Keratinocyte (primary cell): ENCODE measurements at regions not wholly inside any gene's neighbourhood (a gene's known extent, or its start where the extent isn't known, plus 50 kb on each side); places are given as distances from the start of the nearest gene placed in this dataset.

Experiments used
- DNase-seq: peaks from one replicate; pipeline ENCODE4 v3.0.0-alpha.2; 2011; ENCODE audit warnings: low read depth, missing footprints, low spot score
- FAIRE-seq: peaks from 2 replicates; lab custom pipeline; 2011; peaks lifted over from hg19 to GRCh38; lab: Jason Lieb, UNC
- H2AFZ ChIP-seq: 2 replicates; pipeline ENCODE4 v1.6.0; 2012; ENCODE audit warnings: low read length, control low read depth, inconsistent platforms; ENCODE audit not compliant: control insufficient read depth
- H3K27ac ChIP-seq: 2 replicates; pipeline ENCODE4 v1.5.1; 2011; ENCODE audit warnings: low read length; ENCODE audit not compliant: control insufficient read depth, insufficient read depth
- H3K27me3 ChIP-seq: 3 replicates; pipeline ENCODE4 v1.6.0; 2011; ENCODE audit warnings: low read length; ENCODE audit not compliant: control insufficient read depth, insufficient read depth; ENCODE audit errors: extremely low read depth
- H3K36me3 ChIP-seq, 2 experiments: 2 replicates in 1 of 2; 3 replicates in 1 of 2; pipeline ENCODE4 v1.5.1; 2011; ENCODE audit warnings: low read length in 2 of 2, mild to moderate bottlenecking in 1 of 2; ENCODE audit not compliant: control insufficient read depth in 2 of 2, insufficient read depth in 2 of 2; ENCODE audit errors: extremely low read depth in 1 of 2
- H3K4me1 ChIP-seq: 3 replicates; pipeline ENCODE4 v1.5.1; 2011; ENCODE audit warnings: low read length; ENCODE audit not compliant: control insufficient read depth, insufficient read depth; ENCODE audit errors: extremely low read depth
- H3K4me2 ChIP-seq: 3 replicates; pipeline ENCODE4 v1.6.0; 2011; ENCODE audit warnings: low read depth, low read length; ENCODE audit not compliant: control insufficient read depth, insufficient read depth; ENCODE audit errors: extremely low read depth
- H3K4me3 ChIP-seq, 3 experiments: fragments of 200-600 bp in 1 of 3; sonication (generic) in 1 of 3; 2 replicates in 2 of 3; 3 replicates in 1 of 3; pipeline ENCODE4 v1.5.1; 2011 to 2016; ENCODE audit warnings: low read length in 3 of 3, mild to moderate bottlenecking in 3 of 3, control low read depth in 2 of 3, inconsistent platforms in 1 of 3, low read depth in 1 of 3, mixed read lengths in 1 of 3, mixed run types in 1 of 3, moderate library complexity in 1 of 3; ENCODE audit not compliant: control insufficient read depth in 2 of 3, insufficient read depth in 2 of 3; ENCODE audit errors: extremely low read depth in 1 of 3
- H3K79me2 ChIP-seq: 2 replicates; pipeline ENCODE4 v1.6.0; 2012; ENCODE audit warnings: low read length; ENCODE audit not compliant: control insufficient read depth, insufficient read depth
- H3K9ac ChIP-seq: 3 replicates; pipeline ENCODE4 v1.6.0; 2011; ENCODE audit warnings: low read length; ENCODE audit not compliant: control insufficient read depth, insufficient read depth; ENCODE audit errors: extremely low read depth
- H3K9me1 ChIP-seq: 3 replicates; pipeline ENCODE4 v1.6.0; 2011; ENCODE audit warnings: low read length; ENCODE audit not compliant: control insufficient read depth, insufficient read depth; ENCODE audit errors: extremely low read depth
- H3K9me3 ChIP-seq: 2 replicates; pipeline ENCODE4 v1.5.1; 2012; ENCODE audit warnings: low read depth, low read length; ENCODE audit not compliant: control insufficient read depth
- H4K20me1 ChIP-seq: 3 replicates; pipeline ENCODE4 v1.6.0; 2011; ENCODE audit warnings: low read length; ENCODE audit not compliant: control insufficient read depth, insufficient read depth; ENCODE audit errors: extremely low read depth
- EZH2 ChIP-seq: IDR thresholded peaks from one replicate; pipeline ENCODE4 v1.6.1; 2012; ENCODE audit warnings: inconsistent platforms, mild to moderate bottlenecking, low read length, moderate library complexity
- dilution Hi-C: fragments of 300-500 bp; cut with MboI; formaldehyde crosslinking; loops from one replicate; pipeline ENCODE4 v1.7.0; 2020; ENCODE audit warnings: low sequenced_read_pairs; ENCODE audit not compliant: extremely low pct_ligation_motif_present
- TF ChIP-seq, protein P1 (sequence below), 3 experiments: IDR thresholded peaks in 1 of 3; conservative IDR thresholded peaks in 1 of 3; optimal IDR thresholded peaks in 1 of 3; 2 replicates in 2 of 3; 3 replicates in 1 of 3; pipeline versions ENCODE3 to v1.5.1; 2011; ENCODE audit warnings: low read length in 3 of 3, mild to moderate bottlenecking in 3 of 3, moderate library complexity in 2 of 3, control low read depth in 1 of 3, inconsistent platforms in 1 of 3; ENCODE audit not compliant: insufficient read depth in 2 of 3; ENCODE audit errors: extremely low read depth in 1 of 3

DNA sequence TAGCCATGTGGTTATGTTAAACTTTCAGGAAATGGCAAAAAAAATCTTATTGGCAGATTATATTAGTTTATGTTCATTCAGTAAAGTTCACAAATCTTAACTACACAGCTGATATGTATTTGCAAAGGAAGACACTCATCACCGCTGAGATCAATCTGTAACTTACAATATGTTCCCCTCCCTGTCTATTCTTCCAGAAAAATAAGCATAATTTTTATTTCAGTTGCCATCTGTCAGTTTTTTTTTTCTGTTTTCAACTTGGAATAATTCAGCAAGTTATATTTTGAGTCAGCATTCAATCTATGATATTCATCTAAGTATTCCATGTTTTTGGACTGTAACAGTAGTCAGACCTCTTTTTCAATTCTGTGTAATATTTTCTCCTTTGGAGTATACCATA is 1019.9 kb upstream of the PTPRD start:
- no peaks in the 10 kb centered on the region for H3K9me1 ChIP-seq
- no peak for FAIRE-seq

DNA sequence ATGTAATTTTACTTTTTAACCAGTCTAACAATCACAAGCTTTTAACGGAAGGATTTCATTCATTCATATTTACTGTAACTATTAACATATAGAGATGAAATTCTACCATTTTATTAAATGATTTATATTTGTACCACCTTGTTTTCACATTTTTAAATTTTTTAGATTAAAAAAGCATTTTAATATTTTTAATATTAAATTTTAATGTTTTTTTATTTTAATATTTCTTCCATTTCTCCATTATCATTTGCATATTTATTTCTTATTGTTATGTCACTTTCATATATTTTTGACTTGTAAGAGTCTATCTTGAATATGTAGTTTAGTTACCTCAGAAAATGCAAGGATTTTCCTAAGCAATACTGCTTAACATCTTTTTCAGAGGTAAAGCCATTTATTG is 1034.0 kb upstream of the PTPRD start:
- Histone ChIP-seq H3K9ac (no peak overlapping the region), H3K27me3 (no peaks in the 10 kb centered on the region), H3K4me2 (no peak overlapping the region), H3K9me1 (no peaks in the 10 kb centered on the region), H3K79me2 (no peaks in the 10 kb centered on the region), H3K27ac (no peak overlapping the region), H3K36me3 (no peaks in the 10 kb centered on the region), H3K4me1 (no peaks in the 10 kb centered on the region), H2AFZ (no peak overlapping the region), H3K4me3 (no peak overlapping the region), H4K20me1 (no peaks in the 10 kb centered on the region), H3K9me3 (no peaks in the 10 kb centered on the region)
- DNase-seq (no peak), FAIRE-seq (no peak)
- dilution Hi-C loops, result no loop called here
- TF ChIP-seq, protein P1, sequence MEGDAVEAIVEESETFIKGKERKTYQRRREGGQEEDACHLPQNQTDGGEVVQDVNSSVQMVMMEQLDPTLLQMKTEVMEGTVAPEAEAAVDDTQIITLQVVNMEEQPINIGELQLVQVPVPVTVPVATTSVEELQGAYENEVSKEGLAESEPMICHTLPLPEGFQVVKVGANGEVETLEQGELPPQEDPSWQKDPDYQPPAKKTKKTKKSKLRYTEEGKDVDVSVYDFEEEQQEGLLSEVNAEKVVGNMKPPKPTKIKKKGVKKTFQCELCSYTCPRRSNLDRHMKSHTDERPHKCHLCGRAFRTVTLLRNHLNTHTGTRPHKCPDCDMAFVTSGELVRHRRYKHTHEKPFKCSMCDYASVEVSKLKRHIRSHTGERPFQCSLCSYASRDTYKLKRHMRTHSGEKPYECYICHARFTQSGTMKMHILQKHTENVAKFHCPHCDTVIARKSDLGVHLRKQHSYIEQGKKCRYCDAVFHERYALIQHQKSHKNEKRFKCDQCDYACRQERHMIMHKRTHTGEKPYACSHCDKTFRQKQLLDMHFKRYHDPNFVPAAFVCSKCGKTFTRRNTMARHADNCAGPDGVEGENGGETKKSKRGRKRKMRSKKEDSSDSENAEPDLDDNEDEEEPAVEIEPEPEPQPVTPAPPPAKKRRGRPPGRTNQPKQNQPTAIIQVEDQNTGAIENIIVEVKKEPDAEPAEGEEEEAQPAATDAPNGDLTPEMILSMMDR (optimal IDR thresholded peaks at IDR 0.05 in 1 of 3, IDR thresholded peaks at IDR 0.05 in 1 of 3, conservative IDR thresholded peaks at IDR 0.05 in 1 of 3; ENCODE audit: extremely low read depth in 1 of 3, insufficient read depth in 2 of 3, low read length in 3 of 3), result no peak
- TF ChIP-seq EZH2, result no peak

More for the DNA sequence above, 1019.9 kb upstream of the PTPRD start:
- Histone ChIP-seq H3K4me1 (no peaks in the 10 kb centered on the region), H4K20me1 (no peaks in the 10 kb centered on the region), H3K9me3 (no peaks in the 10 kb centered on the region), H3K27me3 (no peaks in the 10 kb centered on the region), H3K9ac (no peak overlapping the region), H3K36me3 (no peaks in the 10 kb centered on the region), H3K4me2 (no peak overlapping the region), H2AFZ (no peak overlapping the region), H3K79me2 (no peaks in the 10 kb centered on the region), H3K4me3 (no peak overlapping the region), H3K27ac (no peak overlapping the region)
- dilution Hi-C loops, result no loop called here
- DNase-seq, result no peak
- no peak for TF ChIP-seq EZH2
- TF ChIP-seq, protein P1 (optimal IDR thresholded peaks at IDR 0.05 in 1 of 3, IDR thresholded peaks at IDR 0.05 in 1 of 3, conservative IDR thresholded peaks at IDR 0.05 in 1 of 3; ENCODE audit: extremely low read depth in 1 of 3, insufficient read depth in 2 of 3, low read length in 3 of 3), result no peak
